ENCODE measurements at regions not wholly inside any gene's neighbourhood (a gene's known extent, or its start where the extent isn't known, plus 50 kb on each side); places are given as distances from the start of the nearest gene placed in this dataset.

GRCh38 chr1:82125866-82126265 is 325.1 kb downstream of the ADGRL2 start:
- Histone ChIP-seq H3K27ac (ENCODE audit: low read length) (no peak overlapping the region), H3K27me3 (ENCODE audit: insufficient read depth, low read length) (no peaks in the 10 kb centered on the region; the same call in 1 of the 2 replicates), H3K4me3 (ENCODE audit: low read length) (no peak overlapping the region), H3K9me3 (ENCODE audit: insufficient read depth, low read depth, low read length) (no peaks in the 10 kb centered on the region), H3K4me1 (ENCODE audit: insufficient read depth, low read length) (peaks cover 6% of the 10 kb centered on the region; the same call in 1 of the 2 replicates), H3K9ac (ENCODE audit: low read depth, low read length) (no peak overlapping the region), H3K36me3 (ENCODE audit: insufficient read depth, low read depth, low read length) (no peaks in the 10 kb centered on the region)

DNA sequence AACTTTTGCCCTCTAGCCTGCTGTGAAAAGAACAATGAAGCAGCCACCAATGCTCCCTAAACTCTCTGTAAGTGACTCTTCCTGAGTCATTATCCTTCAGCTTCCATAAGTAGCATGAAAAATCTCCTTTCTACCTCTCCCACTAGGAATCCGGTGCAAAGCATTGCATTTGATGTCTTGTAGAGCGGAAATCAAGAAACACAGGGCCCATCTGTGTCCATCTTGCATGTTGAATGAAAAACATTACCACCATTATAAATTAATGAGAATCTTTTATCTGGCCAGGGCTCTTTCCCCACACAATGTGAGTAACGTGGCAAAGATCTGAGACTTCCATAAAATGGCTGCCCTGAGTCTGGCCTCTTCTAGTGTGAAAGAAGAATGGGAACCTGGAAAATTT is 324.4 kb downstream of the ADGRL2 start:
- H3K36me3 ChIP-seq (ENCODE audit: insufficient read depth, low read depth, low read length), result no peaks in the 10 kb centered on the region
- H3K4me3 ChIP-seq (ENCODE audit: low read length), result no peak overlapping the region
- H3K4me1 ChIP-seq (ENCODE audit: insufficient read depth, low read length), result peaks cover 6% of the 10 kb centered on the region; the same call in 1 of the 2 replicates
- no peaks in the 10 kb centered on the region for H3K9me3 ChIP-seq (ENCODE audit: insufficient read depth, low read depth, low read length)
- H3K27me3 ChIP-seq (ENCODE audit: insufficient read depth, low read length), result no peaks in the 10 kb centered on the region; the same call in 1 of the 2 replicates
- no peak overlapping the region for H3K27ac ChIP-seq (ENCODE audit: low read length)
- peak overlapping the region; percentile 25; the same call in 1 of the 2 replicates for H3K9ac ChIP-seq (ENCODE audit: low read depth, low read length)

- no peak overlapping the region for H3K27ac ChIP-seq (ENCODE audit: low read length)
- H3K27me3 ChIP-seq (ENCODE audit: insufficient read depth, low read length), result no peaks in the 10 kb centered on the region; the same call in 1 of the 2 replicates
- peaks cover 6% of the 10 kb centered on the region; the same call in 1 of the 2 replicates for H3K4me1 ChIP-seq (ENCODE audit: insufficient read depth, low read length)
- H3K9me3 ChIP-seq (ENCODE audit: insufficient read depth, low read depth, low read length), result no peaks in the 10 kb centered on the region
- no peaks in the 10 kb centered on the region for H3K36me3 ChIP-seq (ENCODE audit: insufficient read depth, low read depth, low read length)
- no peak overlapping the region for H3K9ac ChIP-seq (ENCODE audit: low read depth, low read length)
- H3K4me3 ChIP-seq (ENCODE audit: low read length), result no peak overlapping the region
Observed at GRCh38 chr1:82121421-82121820, 320.7 kb downstream of the ADGRL2 start.

- no peak overlapping the region for H3K27ac ChIP-seq (ENCODE audit: low read length)
- no peak overlapping the region for H3K4me3 ChIP-seq (ENCODE audit: low read length)
- H3K9me3 ChIP-seq (ENCODE audit: insufficient read depth, low read depth, low read length), result no peaks in the 10 kb centered on the region
- H3K9ac ChIP-seq (ENCODE audit: low read depth, low read length), result no peak overlapping the region
- H3K4me1 ChIP-seq (ENCODE audit: insufficient read depth, low read length), result no peaks in the 10 kb centered on the region
- no peaks in the 10 kb centered on the region for H3K36me3 ChIP-seq (ENCODE audit: insufficient read depth, low read depth, low read length)
- H3K27me3 ChIP-seq (ENCODE audit: insufficient read depth, low read length), result no peaks in the 10 kb centered on the region
Observed at GRCh38 chr1:82116105-82116504, 315.4 kb downstream of the ADGRL2 start.

- H3K27ac ChIP-seq (ENCODE audit: low read length), result no peak overlapping the region
- H3K36me3 ChIP-seq (ENCODE audit: insufficient read depth, low read depth, low read length), result no peaks in the 10 kb centered on the region
- H3K9ac ChIP-seq (ENCODE audit: low read depth, low read length), result no peak overlapping the region
- H3K4me3 ChIP-seq (ENCODE audit: low read length), result no peak overlapping the region
- H3K27me3 ChIP-seq (ENCODE audit: insufficient read depth, low read length), result no peaks in the 10 kb centered on the region
- no peaks in the 10 kb centered on the region for H3K9me3 ChIP-seq (ENCODE audit: insufficient read depth, low read depth, low read length)
- H3K4me1 ChIP-seq (ENCODE audit: insufficient read depth, low read length), result no peaks in the 10 kb centered on the region
Observed at GRCh38 chr1:82114887-82115286, 314.2 kb downstream of the ADGRL2 start.

DNA sequence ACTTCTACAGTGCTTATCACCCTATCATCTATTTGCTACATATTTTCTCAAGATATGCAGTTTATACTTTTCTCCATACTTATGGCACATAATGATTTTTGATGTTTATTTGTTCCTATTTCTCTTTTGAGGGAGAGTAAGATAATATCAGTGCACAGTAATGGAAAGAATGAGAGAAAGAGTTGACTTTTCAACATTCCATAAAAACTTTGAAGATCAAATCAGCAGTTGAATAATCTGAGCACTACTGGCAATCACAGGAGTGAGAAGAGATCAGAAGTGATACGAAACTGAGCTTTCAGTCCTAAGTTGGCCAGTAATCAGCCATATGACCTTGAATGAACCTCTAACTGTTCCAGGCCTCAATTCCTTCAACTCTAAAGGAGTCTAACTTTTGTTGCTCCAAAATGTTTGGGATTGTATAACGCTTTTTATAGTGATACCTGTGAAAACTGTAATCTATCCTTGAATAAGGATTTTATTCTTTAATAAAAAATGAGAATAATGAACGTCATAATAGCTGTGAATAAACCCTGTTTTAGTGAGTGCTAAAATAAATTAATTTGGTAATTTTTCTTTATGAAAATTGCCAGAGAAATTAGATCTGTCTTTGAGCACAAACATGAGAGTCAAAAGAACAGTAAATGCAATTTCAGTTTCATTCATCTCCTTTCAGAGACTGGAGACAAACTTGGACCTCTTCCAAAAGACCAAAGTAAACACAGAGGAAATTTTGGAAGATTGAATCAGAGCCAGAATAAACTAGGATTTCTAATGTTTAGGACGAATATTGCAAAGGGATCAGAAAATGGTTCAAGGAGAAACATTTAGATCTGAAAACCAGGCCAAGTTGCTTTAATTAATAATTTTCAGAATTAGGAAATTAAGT is 309.9 kb downstream of the ADGRL2 start:
- Histone ChIP-seq H3K27me3 (ENCODE audit: insufficient read depth, low read length) (no peaks in the 10 kb centered on the region), H3K4me1 (ENCODE audit: insufficient read depth, low read length) (no peaks in the 10 kb centered on the region), H3K9ac (ENCODE audit: low read depth, low read length) (no peak overlapping the region), H3K9me3 (ENCODE audit: insufficient read depth, low read depth, low read length) (no peaks in the 10 kb centered on the region), H3K4me3 (ENCODE audit: low read length) (no peak overlapping the region), H3K27ac (ENCODE audit: low read length) (no peak overlapping the region), H3K36me3 (ENCODE audit: insufficient read depth, low read depth, low read length) (no peaks in the 10 kb centered on the region)

- Histone ChIP-seq H3K4me3 (ENCODE audit: low read length) (no peak overlapping the region), H3K4me1 (ENCODE audit: insufficient read depth, low read length) (no peaks in the 10 kb centered on the region), H3K36me3 (ENCODE audit: insufficient read depth, low read depth, low read length) (no peaks in the 10 kb centered on the region), H3K9ac (ENCODE audit: low read depth, low read length) (no peak overlapping the region), H3K27me3 (ENCODE audit: insufficient read depth, low read length) (no peaks in the 10 kb centered on the region), H3K27ac (ENCODE audit: low read length) (no peak overlapping the region), H3K9me3 (ENCODE audit: insufficient read depth, low read depth, low read length) (no peaks in the 10 kb centered on the region)
Observed at GRCh38 chr1:82108843-82109242, 308.1 kb downstream of the ADGRL2 start.

DNA sequence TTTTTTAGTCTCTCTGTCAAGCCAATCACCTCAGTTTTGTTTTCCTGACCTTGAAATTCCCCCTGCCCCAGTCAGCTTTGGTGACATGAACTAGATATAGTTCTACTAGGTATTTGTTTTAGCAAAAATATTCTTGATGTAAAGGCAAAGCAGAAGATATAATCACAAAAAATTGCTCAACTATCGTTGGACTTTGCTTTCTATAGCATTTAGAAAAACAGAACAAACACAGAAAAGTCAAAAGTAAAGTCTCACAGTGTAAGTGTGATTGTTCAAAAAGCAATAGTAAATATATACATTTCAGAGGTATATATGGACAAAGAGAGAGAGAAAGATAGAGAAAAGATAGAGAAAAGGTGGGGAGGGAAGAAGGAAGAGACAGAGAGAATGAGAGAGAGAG is 305.9 kb downstream of the ADGRL2 start:
- no peaks in the 10 kb centered on the region for H3K4me1 ChIP-seq (ENCODE audit: insufficient read depth, low read length)
- no peaks in the 10 kb centered on the region for H3K9me3 ChIP-seq (ENCODE audit: insufficient read depth, low read depth, low read length)
- H3K27ac ChIP-seq (ENCODE audit: low read length), result no peak overlapping the region
- no peaks in the 10 kb centered on the region for H3K27me3 ChIP-seq (ENCODE audit: insufficient read depth, low read length)
- H3K9ac ChIP-seq (ENCODE audit: low read depth, low read length), result no peak overlapping the region
- no peak overlapping the region for H3K4me3 ChIP-seq (ENCODE audit: low read length)
- H3K36me3 ChIP-seq (ENCODE audit: insufficient read depth, low read depth, low read length), result no peaks in the 10 kb centered on the region

DNA sequence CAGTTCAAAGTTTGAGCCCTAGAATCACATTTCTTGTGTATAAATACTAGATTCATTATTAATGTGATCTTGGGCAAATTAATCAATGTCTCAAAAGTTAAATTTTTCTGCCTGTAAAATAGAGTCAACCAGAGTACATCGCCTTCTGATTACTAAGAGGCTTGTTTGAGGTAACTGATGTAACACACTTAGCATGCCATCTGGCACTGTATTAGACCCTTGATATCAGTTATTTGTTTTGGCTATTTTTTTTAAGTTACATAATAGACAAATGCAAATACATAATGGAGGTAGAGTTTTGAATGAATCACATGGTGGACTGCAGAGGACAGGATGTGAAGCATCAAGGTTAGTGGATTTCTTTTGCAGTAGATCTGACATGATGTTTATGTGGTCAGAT is 298.4 kb downstream of the ADGRL2 start:
- H3K9me3 ChIP-seq (ENCODE audit: insufficient read depth, low read depth, low read length), result no peaks in the 10 kb centered on the region
- H3K36me3 ChIP-seq (ENCODE audit: insufficient read depth, low read depth, low read length), result no peaks in the 10 kb centered on the region
- H3K4me1 ChIP-seq (ENCODE audit: insufficient read depth, low read length), result no peaks in the 10 kb centered on the region
- no peak overlapping the region for H3K9ac ChIP-seq (ENCODE audit: low read depth, low read length)
- H3K27me3 ChIP-seq (ENCODE audit: insufficient read depth, low read length), result no peaks in the 10 kb centered on the region
- no peak overlapping the region for H3K27ac ChIP-seq (ENCODE audit: low read length)
- no peak overlapping the region for H3K4me3 ChIP-seq (ENCODE audit: low read length)

DNA sequence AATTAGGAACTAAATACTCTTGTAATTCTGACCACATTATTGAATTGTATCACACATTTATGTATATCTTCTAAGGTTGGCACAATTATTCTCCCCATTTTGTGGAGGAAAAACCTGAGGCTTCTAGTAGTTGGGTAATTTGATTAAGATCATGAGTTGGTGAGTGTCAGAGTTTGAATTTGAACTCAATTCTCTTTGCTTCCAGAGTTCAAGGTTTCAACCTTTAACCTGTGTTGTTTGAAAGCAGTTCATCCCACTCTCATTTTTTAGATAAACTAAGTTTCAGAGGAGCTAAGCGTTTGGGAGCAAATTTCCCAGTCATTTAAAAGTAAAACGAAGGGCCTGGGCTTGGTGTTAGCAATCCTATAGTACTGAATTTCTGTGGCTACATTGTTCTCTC is 293.4 kb downstream of the ADGRL2 start:
- Histone ChIP-seq H3K9ac (ENCODE audit: low read depth, low read length) (no peak overlapping the region), H3K4me1 (ENCODE audit: insufficient read depth, low read length) (no peaks in the 10 kb centered on the region), H3K27ac (ENCODE audit: low read length) (no peak overlapping the region), H3K9me3 (ENCODE audit: insufficient read depth, low read depth, low read length) (no peaks in the 10 kb centered on the region), H3K36me3 (ENCODE audit: insufficient read depth, low read depth, low read length) (no peaks in the 10 kb centered on the region), H3K27me3 (ENCODE audit: insufficient read depth, low read length) (no peaks in the 10 kb centered on the region), H3K4me3 (ENCODE audit: low read length) (no peak overlapping the region)

DNA sequence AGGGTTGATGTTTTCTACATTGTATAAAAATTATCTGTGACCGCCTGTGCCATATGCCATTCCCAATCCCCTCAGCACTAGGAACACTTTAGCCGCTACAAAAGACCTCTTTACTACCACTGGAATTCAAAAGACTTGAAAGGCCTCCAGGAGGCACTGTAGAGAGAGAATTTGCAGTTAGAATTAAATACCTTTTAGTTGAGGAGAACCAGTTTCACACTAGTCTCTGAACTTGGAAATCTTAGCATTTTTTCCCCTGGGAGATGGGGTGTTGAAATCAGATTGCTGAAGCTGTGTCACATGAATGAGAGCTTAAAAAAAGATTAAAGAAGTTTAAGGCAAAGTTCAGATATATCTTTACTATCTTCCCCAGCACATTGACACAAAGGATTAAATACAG is 291.0 kb downstream of the ADGRL2 start:
- H3K4me3 ChIP-seq (ENCODE audit: low read length), result no peak overlapping the region
- H3K36me3 ChIP-seq (ENCODE audit: insufficient read depth, low read depth, low read length), result no peaks in the 10 kb centered on the region
- no peaks in the 10 kb centered on the region for H3K27me3 ChIP-seq (ENCODE audit: insufficient read depth, low read length)
- H3K9me3 ChIP-seq (ENCODE audit: insufficient read depth, low read depth, low read length), result no peaks in the 10 kb centered on the region
- no peak overlapping the region for H3K27ac ChIP-seq (ENCODE audit: low read length)
- H3K9ac ChIP-seq (ENCODE audit: low read depth, low read length), result no peak overlapping the region
- no peaks in the 10 kb centered on the region for H3K4me1 ChIP-seq (ENCODE audit: insufficient read depth, low read length)

- H3K4me3 ChIP-seq (ENCODE audit: low read length), result no peak overlapping the region
- H3K9ac ChIP-seq (ENCODE audit: low read depth, low read length), result no peak overlapping the region
- no peaks in the 10 kb centered on the region for H3K4me1 ChIP-seq (ENCODE audit: insufficient read depth, low read length)
- no peaks in the 10 kb centered on the region for H3K27me3 ChIP-seq (ENCODE audit: insufficient read depth, low read length)
- no peaks in the 10 kb centered on the region for H3K36me3 ChIP-seq (ENCODE audit: insufficient read depth, low read depth, low read length)
- no peaks in the 10 kb centered on the region for H3K9me3 ChIP-seq (ENCODE audit: insufficient read depth, low read depth, low read length)
- H3K27ac ChIP-seq (ENCODE audit: low read length), result no peak overlapping the region
Observed at GRCh38 chr1:82091265-82091664, 290.5 kb downstream of the ADGRL2 start.
